ENCODE measurements at regions not wholly inside any gene's neighbourhood (a gene's known extent, or its start where the extent isn't known, plus 50 kb on each side); places are given as distances from the start of the nearest gene placed in this dataset.
A peak's percentile ranks its signal among the peaks of the same experiment; 100 is the strongest.

DNA sequence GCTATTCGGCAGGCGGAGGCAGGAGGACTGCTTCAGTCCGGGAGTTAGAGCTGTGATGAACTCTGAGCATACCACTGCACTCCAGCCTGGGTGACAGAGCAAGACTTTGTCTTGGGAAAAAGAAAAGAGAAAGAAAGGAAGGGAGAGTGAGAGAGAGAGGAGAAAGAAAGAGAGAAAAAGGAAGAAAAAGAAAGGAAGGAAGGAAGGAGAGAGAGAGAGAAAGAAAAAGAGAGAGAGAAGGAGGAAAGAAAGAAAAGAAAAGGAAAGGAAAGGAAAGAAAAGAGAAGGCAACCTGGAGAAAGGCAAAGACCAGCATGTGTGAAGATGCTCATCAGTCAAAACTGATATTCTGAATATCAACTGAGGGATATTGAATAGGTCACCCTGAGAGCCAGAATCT, 143.1 kb upstream of the SASH1 start:
- intact Hi-C loops (cut with DNase I; ENCODE audit: low total_unique reads): no loop called here
- H3K4me1 ChIP-seq: no peaks in the 10 kb centered on the region
- H3K27me3 ChIP-seq: no peaks in the 10 kb centered on the region
- H3K9me3 ChIP-seq: no peaks in the 10 kb centered on the region
- H3K4me3 ChIP-seq: no peak overlapping the region
- H3K36me3 ChIP-seq: no peaks in the 10 kb centered on the region
- no peak overlapping the region for H3K27ac ChIP-seq
- TF ChIP-seq POLR2AphosphoS5 (IDR thresholded peaks at IDR 0.05): no peak
- no peak for DNase-seq (ENCODE audit: low spot score in 2 of 2)

DNA sequence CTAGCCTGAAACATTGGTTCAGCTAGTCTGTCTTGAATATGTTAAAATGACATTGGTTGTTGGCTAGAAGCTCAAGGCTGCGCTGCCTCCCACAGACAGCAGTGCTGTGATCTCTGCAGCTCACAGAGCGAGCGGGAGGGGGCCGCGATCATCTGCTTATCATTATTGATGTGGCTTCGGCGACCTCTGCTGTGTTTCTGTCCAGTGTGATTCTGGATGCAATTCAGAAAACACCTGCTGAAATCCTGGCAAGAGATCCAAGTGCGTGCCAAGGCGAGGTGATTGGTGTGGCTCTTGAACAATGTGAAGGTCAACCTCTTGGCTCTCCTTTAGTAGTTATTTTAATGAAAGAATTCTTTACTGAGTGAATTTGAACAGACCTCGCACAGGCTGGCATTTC, 142.3 kb upstream of the SASH1 start:
- Histone ChIP-seq H3K27ac (no peak overlapping the region), H3K4me1 (no peaks in the 10 kb centered on the region), H3K27me3 (no peaks in the 10 kb centered on the region), H3K4me3 (peak overlapping the region in 2 of 3 donors; percentile 19 to 43), H3K9me3 (no peaks in the 10 kb centered on the region), H3K36me3 (no peaks in the 10 kb centered on the region)
- no peak for DNase-seq (ENCODE audit: low spot score in 2 of 2)
- TF ChIP-seq POLR2A (IDR thresholded peaks at IDR 0.05) (no peak), POLR2AphosphoS5 (IDR thresholded peaks at IDR 0.05) (no peak)
- TF ChIP-seq, protein P1, sequence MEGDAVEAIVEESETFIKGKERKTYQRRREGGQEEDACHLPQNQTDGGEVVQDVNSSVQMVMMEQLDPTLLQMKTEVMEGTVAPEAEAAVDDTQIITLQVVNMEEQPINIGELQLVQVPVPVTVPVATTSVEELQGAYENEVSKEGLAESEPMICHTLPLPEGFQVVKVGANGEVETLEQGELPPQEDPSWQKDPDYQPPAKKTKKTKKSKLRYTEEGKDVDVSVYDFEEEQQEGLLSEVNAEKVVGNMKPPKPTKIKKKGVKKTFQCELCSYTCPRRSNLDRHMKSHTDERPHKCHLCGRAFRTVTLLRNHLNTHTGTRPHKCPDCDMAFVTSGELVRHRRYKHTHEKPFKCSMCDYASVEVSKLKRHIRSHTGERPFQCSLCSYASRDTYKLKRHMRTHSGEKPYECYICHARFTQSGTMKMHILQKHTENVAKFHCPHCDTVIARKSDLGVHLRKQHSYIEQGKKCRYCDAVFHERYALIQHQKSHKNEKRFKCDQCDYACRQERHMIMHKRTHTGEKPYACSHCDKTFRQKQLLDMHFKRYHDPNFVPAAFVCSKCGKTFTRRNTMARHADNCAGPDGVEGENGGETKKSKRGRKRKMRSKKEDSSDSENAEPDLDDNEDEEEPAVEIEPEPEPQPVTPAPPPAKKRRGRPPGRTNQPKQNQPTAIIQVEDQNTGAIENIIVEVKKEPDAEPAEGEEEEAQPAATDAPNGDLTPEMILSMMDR (IDR thresholded peaks at IDR 0.05): no peak
- intact Hi-C loops (cut with DNase I; ENCODE audit: low total_unique reads): no loop called here

DNA sequence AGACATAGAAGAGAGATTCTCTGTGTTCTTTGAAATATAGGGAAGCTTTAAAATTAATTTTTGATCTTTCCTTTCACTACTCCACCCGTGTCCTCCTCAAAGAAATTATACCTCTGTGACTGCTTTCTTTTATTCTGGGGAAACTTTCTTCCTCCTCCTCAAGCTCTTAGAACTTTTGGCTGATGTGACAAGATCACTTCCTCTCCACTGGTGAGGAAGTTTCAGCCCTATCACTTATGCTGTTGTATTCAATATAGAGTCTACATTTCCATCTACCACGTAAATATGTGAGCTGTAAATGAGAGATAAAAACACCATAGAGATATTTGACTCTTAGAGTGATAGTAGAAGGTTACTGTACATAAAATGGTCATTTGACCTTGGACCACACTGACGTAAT, 141.9 kb upstream of the SASH1 start:
- no peaks in the 10 kb centered on the region for H3K4me1 ChIP-seq
- no peak overlapping the region for H3K4me3 ChIP-seq
- H3K36me3 ChIP-seq: no peaks in the 10 kb centered on the region
- H3K27ac ChIP-seq: no peak overlapping the region
- intact Hi-C loops (cut with DNase I; ENCODE audit: low total_unique reads): no loop called here
- H3K9me3 ChIP-seq: no peaks in the 10 kb centered on the region
- H3K27me3 ChIP-seq: no peaks in the 10 kb centered on the region
- no peak for TF ChIP-seq POLR2AphosphoS5 (IDR thresholded peaks at IDR 0.05)
- TF ChIP-seq, protein P1 (IDR thresholded peaks at IDR 0.05): no peak
- no peak for TF ChIP-seq POLR2A (IDR thresholded peaks at IDR 0.05)
- DNase-seq (ENCODE audit: low spot score in 2 of 2): no peak

DNA sequence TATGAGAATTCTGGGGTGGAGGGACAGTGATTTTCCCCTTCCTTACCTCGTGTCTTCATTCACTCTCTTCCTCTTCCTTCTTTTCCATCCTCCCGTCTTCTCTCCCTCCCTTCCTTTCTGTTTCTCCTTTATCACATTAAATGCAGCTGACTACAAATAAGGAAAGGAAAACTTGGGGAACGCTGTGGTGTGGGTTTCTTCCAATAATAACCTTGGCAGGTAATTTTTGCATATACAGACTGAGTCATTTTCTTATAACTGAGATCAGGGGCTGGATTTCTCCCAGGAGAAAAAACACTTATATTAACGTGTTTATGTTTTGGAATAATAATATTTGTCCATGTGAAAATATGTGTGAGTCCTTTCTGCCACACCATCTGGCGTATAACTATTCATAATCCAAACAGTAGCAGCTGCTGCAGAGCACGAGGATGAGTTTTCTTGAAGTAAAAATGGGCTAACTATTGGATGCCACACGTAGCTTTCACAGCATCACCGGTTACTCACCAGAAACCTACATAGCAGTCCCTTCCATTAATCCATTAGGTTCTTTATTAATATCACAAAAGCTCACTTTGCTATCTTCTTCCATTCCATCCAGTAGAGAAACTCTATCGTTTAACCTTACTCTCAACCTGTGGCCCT, 139.2 kb upstream of the SASH1 start:
- Histone ChIP-seq H3K36me3 (no peaks in the 10 kb centered on the region), H3K27me3 (no peaks in the 10 kb centered on the region), H3K27ac (peak overlapping the region; percentile 41 to 44), H3K4me3 (no peak overlapping the region), H3K9me3 (no peaks in the 10 kb centered on the region), H3K4me1 (no peaks in the 10 kb centered on the region)
- TF ChIP-seq, protein P1 (IDR thresholded peaks at IDR 0.05): no peak
- TF ChIP-seq POLR2A (IDR thresholded peaks at IDR 0.05): no peak
- TF ChIP-seq POLR2AphosphoS5 (IDR thresholded peaks at IDR 0.05): no peak
- intact Hi-C loops (cut with DNase I; ENCODE audit: low total_unique reads): no loop called here
- DNase-seq (ENCODE audit: low spot score in 2 of 2): no peak

DNA sequence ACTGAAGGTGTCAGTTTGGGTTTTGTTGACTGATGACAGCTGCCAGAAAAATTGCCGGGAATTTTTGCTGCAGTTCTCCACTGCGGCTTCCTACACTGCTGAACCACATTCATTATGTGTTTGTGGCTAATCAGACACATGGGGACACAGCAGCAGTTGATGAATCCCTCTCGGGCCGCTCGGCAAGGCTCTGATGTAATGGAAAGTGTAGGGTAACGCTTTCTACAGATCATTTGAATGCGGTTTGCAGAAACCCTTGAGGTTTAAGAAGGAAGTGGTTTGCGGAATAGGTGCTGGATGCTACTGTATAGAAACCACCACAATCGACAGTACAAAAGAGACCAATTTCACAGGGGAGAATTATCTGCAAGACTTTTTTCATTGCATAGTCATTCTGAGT, 138.7 kb upstream of the SASH1 start:
- intact Hi-C loops (cut with DNase I; ENCODE audit: low total_unique reads): no loop called here
- DNase-seq (ENCODE audit: low spot score in 2 of 2): no peak
- Histone ChIP-seq H3K4me1 (no peaks in the 10 kb centered on the region), H3K4me3 (no peak overlapping the region), H3K27ac (peak overlapping the region; percentile 41), H3K36me3 (no peaks in the 10 kb centered on the region), H3K9me3 (no peaks in the 10 kb centered on the region), H3K27me3 (no peaks in the 10 kb centered on the region)
- TF ChIP-seq, protein P1 (IDR thresholded peaks at IDR 0.05): no peak
- TF ChIP-seq POLR2AphosphoS5 (IDR thresholded peaks at IDR 0.05): no peak
- no peak for TF ChIP-seq POLR2A (IDR thresholded peaks at IDR 0.05)

DNA sequence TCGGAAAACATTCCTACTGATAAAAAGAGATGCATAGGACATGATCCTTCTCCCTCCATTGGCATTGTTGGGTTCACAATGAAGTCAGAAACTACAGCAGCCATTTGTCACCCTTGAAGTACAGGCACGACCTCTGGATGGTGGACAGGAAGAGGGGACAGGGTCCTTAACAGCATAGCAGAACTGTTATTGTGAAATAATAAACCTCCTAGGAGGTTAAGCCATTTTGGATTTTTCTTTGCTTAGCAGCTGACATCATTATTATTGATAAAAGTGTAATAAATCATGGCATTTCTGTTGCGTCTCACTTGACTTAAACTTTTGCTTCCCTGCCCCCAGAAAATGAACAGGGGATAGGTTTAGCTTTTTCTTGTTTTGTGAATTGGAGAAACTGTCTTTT, 134.3 kb upstream of the SASH1 start:
- no peaks in the 10 kb centered on the region for H3K9me3 ChIP-seq
- no peak for TF ChIP-seq POLR2AphosphoS5 (IDR thresholded peaks at IDR 0.05)
- TF ChIP-seq, protein P1 (IDR thresholded peaks at IDR 0.05): no peak
- no peak for TF ChIP-seq POLR2A (IDR thresholded peaks at IDR 0.05)
- DNase-seq (ENCODE audit: low spot score in 2 of 2): no peak
- H3K27me3 ChIP-seq: no peaks in the 10 kb centered on the region
- H3K36me3 ChIP-seq: no peaks in the 10 kb centered on the region
- H3K27ac ChIP-seq: no peak overlapping the region
- H3K4me1 ChIP-seq: no peaks in the 10 kb centered on the region
- no peak overlapping the region for H3K4me3 ChIP-seq
- intact Hi-C loops (cut with DNase I; ENCODE audit: low total_unique reads): no loop called here

Measured in breast epithelium (tissue), 4 donors.